ENCODE measurements at regions not wholly inside any gene's neighbourhood (a gene's known extent, or its start where the extent isn't known, plus 50 kb on each side); places are given as distances from the start of the nearest gene placed in this dataset.

GRCh38 chr2:2577407-2577831, 246.3 kb upstream of the MYT1L start:
- Histone ChIP-seq H3K9me3 (no peaks in the 10 kb centered on the region), H3K4me1 (no peaks in the 10 kb centered on the region), H3K36me3 (no peaks in the 10 kb centered on the region), H3K27ac (no peak overlapping the region), H3K9ac (ENCODE audit: low read depth in 2 of 2, low read length in 2 of 2) (no peak overlapping the region), H3K27me3 (no peaks in the 10 kb centered on the region), H3K4me3 (no peak overlapping the region)
- TF ChIP-seq, protein P1, sequence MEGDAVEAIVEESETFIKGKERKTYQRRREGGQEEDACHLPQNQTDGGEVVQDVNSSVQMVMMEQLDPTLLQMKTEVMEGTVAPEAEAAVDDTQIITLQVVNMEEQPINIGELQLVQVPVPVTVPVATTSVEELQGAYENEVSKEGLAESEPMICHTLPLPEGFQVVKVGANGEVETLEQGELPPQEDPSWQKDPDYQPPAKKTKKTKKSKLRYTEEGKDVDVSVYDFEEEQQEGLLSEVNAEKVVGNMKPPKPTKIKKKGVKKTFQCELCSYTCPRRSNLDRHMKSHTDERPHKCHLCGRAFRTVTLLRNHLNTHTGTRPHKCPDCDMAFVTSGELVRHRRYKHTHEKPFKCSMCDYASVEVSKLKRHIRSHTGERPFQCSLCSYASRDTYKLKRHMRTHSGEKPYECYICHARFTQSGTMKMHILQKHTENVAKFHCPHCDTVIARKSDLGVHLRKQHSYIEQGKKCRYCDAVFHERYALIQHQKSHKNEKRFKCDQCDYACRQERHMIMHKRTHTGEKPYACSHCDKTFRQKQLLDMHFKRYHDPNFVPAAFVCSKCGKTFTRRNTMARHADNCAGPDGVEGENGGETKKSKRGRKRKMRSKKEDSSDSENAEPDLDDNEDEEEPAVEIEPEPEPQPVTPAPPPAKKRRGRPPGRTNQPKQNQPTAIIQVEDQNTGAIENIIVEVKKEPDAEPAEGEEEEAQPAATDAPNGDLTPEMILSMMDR (IDR thresholded peaks at IDR 0.05), result no peak
- DNase-seq, result no peak
- intact Hi-C loops (cut with DNase I), result no loop called here

GRCh38 chr2:2575870-2576386, 244.9 kb upstream of the MYT1L start:
- Histone ChIP-seq H3K4me1 (no peaks in the 10 kb centered on the region), H3K36me3 (no peaks in the 10 kb centered on the region), H3K4me3 (no peak overlapping the region), H3K27ac (no peak overlapping the region), H3K27me3 (no peaks in the 10 kb centered on the region), H3K9me3 (no peaks in the 10 kb centered on the region), H3K9ac (ENCODE audit: low read depth in 2 of 2, low read length in 2 of 2) (no peak overlapping the region)
- TF ChIP-seq, protein P1 (IDR thresholded peaks at IDR 0.05), result no peak
- DNase-seq, result no peak
- intact Hi-C loops (cut with DNase I), result no loop called here

- H3K9me3 ChIP-seq, result no peaks in the 10 kb centered on the region
- no peaks in the 10 kb centered on the region for H3K36me3 ChIP-seq
- no peak for DNase-seq
- H3K9ac ChIP-seq (ENCODE audit: low read depth in 2 of 2, low read length in 2 of 2), result no peak overlapping the region
- H3K27me3 ChIP-seq, result no peaks in the 10 kb centered on the region
- H3K4me3 ChIP-seq, result no peak overlapping the region
- intact Hi-C loops (cut with DNase I), result no loop called here
- no peak overlapping the region for H3K27ac ChIP-seq
- TF ChIP-seq, protein P1 (IDR thresholded peaks at IDR 0.05), result no peak
- H3K4me1 ChIP-seq, result no peaks in the 10 kb centered on the region
Measured at GRCh38 chr2:2575181-2575577, 244.1 kb upstream of the MYT1L start.

GRCh38 chr2:2574401-2575180, 243.5 kb upstream of the MYT1L start:
- Histone ChIP-seq H3K9me3 (no peaks in the 10 kb centered on the region), H3K4me1 (no peaks in the 10 kb centered on the region), H3K27ac (no peak overlapping the region), H3K36me3 (no peaks in the 10 kb centered on the region), H3K27me3 (no peaks in the 10 kb centered on the region), H3K9ac (ENCODE audit: low read depth in 2 of 2, low read length in 2 of 2) (no peak overlapping the region), H3K4me3 (no peak overlapping the region)
- DNase-seq, result no peak
- intact Hi-C loops (cut with DNase I), result no loop called here
- TF ChIP-seq, protein P1 (IDR thresholded peaks at IDR 0.05), result no peak

GRCh38 chr2:2573658-2574293, 242.7 kb upstream of the MYT1L start:
- Histone ChIP-seq H3K27me3 (no peaks in the 10 kb centered on the region), H3K4me3 (no peak overlapping the region), H3K9ac (ENCODE audit: low read depth in 2 of 2, low read length in 2 of 2) (no peak overlapping the region), H3K36me3 (no peaks in the 10 kb centered on the region), H3K27ac (no peak overlapping the region), H3K9me3 (no peaks in the 10 kb centered on the region), H3K4me1 (no peaks in the 10 kb centered on the region)
- intact Hi-C loops (cut with DNase I), result no loop called here
- TF ChIP-seq, protein P1 (IDR thresholded peaks at IDR 0.05), result no peak
- DNase-seq, result peak; percentile 10

All from colonic mucosa (tissue), 4 donors.